ENCODE measurements at regions not wholly inside any gene's neighbourhood (a gene's known extent, or its start where the extent isn't known, plus 50 kb on each side); places are given as distances from the start of the nearest gene placed in this dataset.

DNA sequence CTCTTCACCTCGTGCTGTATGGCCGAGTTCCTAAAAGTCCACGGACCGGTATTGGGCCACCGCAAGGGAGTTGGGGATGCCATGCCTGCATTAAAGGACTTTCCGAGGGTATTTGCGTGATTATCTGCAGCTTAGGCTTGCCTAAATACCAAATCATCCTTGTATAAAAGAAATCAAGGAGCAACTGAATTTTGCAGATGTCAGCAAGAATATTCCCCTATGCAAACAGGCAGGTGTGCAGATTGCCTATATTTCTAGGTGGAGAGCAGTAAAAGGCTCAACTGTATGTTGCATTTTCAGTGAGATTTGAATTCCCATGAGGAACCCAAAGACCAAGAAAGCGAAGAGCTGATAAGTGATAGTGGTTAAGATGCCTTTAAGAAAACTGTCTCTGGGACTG is 452.3 kb downstream of the CDH11 start:
- TF ChIP-seq, protein P1, sequence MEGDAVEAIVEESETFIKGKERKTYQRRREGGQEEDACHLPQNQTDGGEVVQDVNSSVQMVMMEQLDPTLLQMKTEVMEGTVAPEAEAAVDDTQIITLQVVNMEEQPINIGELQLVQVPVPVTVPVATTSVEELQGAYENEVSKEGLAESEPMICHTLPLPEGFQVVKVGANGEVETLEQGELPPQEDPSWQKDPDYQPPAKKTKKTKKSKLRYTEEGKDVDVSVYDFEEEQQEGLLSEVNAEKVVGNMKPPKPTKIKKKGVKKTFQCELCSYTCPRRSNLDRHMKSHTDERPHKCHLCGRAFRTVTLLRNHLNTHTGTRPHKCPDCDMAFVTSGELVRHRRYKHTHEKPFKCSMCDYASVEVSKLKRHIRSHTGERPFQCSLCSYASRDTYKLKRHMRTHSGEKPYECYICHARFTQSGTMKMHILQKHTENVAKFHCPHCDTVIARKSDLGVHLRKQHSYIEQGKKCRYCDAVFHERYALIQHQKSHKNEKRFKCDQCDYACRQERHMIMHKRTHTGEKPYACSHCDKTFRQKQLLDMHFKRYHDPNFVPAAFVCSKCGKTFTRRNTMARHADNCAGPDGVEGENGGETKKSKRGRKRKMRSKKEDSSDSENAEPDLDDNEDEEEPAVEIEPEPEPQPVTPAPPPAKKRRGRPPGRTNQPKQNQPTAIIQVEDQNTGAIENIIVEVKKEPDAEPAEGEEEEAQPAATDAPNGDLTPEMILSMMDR (IDR thresholded peaks at IDR 0.05), result no peak
- TF ChIP-seq POLR2A (IDR thresholded peaks at IDR 0.05), result no peak
